HAP-1 (cell line): ENCODE measurements at regions not wholly inside any gene's neighbourhood (a gene's known extent, or its start where the extent isn't known, plus 50 kb on each side); places are given as distances from the start of the nearest gene placed in this dataset.
A peak's percentile ranks its signal among the peaks of the same experiment; 100 is the strongest.
"Not testable (repeated sequence)": the region's sequence is repeated elsewhere in the genome, so short reads cannot be mapped to it uniquely, and the experiment has no call there.

Source experiments
- DNase-seq, 2 experiments: peaks; one replicate each; pipeline ENCODE4 v3.0.0-alpha.2; 2016 to 2020; ENCODE audit warnings: low spot score in 2 of 2
- H3K27me3 ChIP-seq: fragments of 250-450 bp; sonication (Bioruptor Pico); 2 replicates; pipeline ENCODE4 v1.5.1; 2020; ENCODE audit warnings: low read depth, mild to moderate bottlenecking, moderate library complexity
- H3K36me3 ChIP-seq: fragments of 250-450 bp; sonication (Bioruptor Pico); replicated peaks from 2 replicates; pipeline ENCODE4 v1.5.1; 2020; ENCODE audit warnings: mild to moderate bottlenecking
- H3K4me1 ChIP-seq: fragments of 250-450 bp; sonication (Bioruptor Pico); 2 replicates; pipeline ENCODE4 v1.5.1; 2020; ENCODE audit warnings: mild to moderate bottlenecking
- H3K4me3 ChIP-seq: fragments of 250-450 bp; sonication (Bioruptor Pico); 2 replicates; pipeline ENCODE4 v1.5.1; 2020; ENCODE audit warnings: mild to moderate bottlenecking, moderate library complexity
- H3K9me3 ChIP-seq: fragments of 250-450 bp; sonication (Bioruptor Pico); 2 replicates; pipeline ENCODE4 v1.5.1; 2020; ENCODE audit warnings: mild to moderate bottlenecking, moderate library complexity
- in situ Hi-C: fragments of 300-500 bp; cut with MboI; formaldehyde crosslinking; loops from 3 replicates; pipeline ENCODE4 v1.14.3; 2020; ENCODE audit warnings: low sequenced_read_pairs, inconsistent platforms, mixed read lengths

GRCh38 chr3:159884661-159885402 is 103.8 kb upstream of the IL12A start:
- Histone ChIP-seq H3K36me3 (no peaks in the 10 kb centered on the region; the same call in 1 of the 2 replicates), H3K27me3 (no peaks in the 10 kb centered on the region), H3K4me1 (no peaks in the 10 kb centered on the region), H3K4me3 (no peak overlapping the region), H3K9me3 (no peaks in the 10 kb centered on the region)
- peak in 1 of 2 experiments; percentile 57 for DNase-seq
- in situ Hi-C loops, result loop anchor here (5.0 kb wide), 1 partner anchor 117 kb away; no protein-coding TSS in a partner anchor

- no peaks in the 10 kb centered on the region for H3K27me3 ChIP-seq
- H3K36me3 ChIP-seq, result no peaks in the 10 kb centered on the region; the same call in 1 of the 2 replicates
- in situ Hi-C loops, result no loop called here
- H3K4me1 ChIP-seq, result no peaks in the 10 kb centered on the region
- H3K9me3 ChIP-seq, result no peaks in the 10 kb centered on the region
- DNase-seq, result no peak
- H3K4me3 ChIP-seq, result no peak overlapping the region
Measured at GRCh38 chr3:159886050-159886449, 102.6 kb upstream of the IL12A start.

- in situ Hi-C loops, H3K4me1 ChIP-seq, H3K9me3 ChIP-seq: not testable (repeated sequence)
Measured at GRCh38 chr3:159886530-159886929, 102.1 kb upstream of the IL12A start.

GRCh38 chr3:159887168-159887567 is 101.5 kb upstream of the IL12A start:
- no peak overlapping the region for H3K4me3 ChIP-seq
- no peak for DNase-seq
- in situ Hi-C loops, result no loop called here
- no peaks in the 10 kb centered on the region for H3K9me3 ChIP-seq
- no peaks in the 10 kb centered on the region; the same call in 1 of the 2 replicates for H3K36me3 ChIP-seq
- no peaks in the 10 kb centered on the region for H3K4me1 ChIP-seq
- no peaks in the 10 kb centered on the region for H3K27me3 ChIP-seq

More at GRCh38 chr3:159886530-159886929, 102.1 kb upstream of the IL12A start:
- not testable (repeated sequence) for H3K36me3 ChIP-seq, H3K27me3 ChIP-seq, DNase-seq, H3K4me3 ChIP-seq

- H3K9me3 ChIP-seq, result no peaks in the 10 kb centered on the region
- DNase-seq, result no peak
- H3K36me3 ChIP-seq, result no peaks in the 10 kb centered on the region; the same call in 1 of the 2 replicates
- no peak overlapping the region for H3K4me3 ChIP-seq
- no peaks in the 10 kb centered on the region for H3K27me3 ChIP-seq
- no peaks in the 10 kb centered on the region for H3K4me1 ChIP-seq
- in situ Hi-C loops, result no loop called here
Measured at GRCh38 chr3:159887911-159888310, 100.7 kb upstream of the IL12A start.

GRCh38 chr3:159892171-159892795 is 96.4 kb upstream of the IL12A start:
- Histone ChIP-seq H3K36me3 (no peaks in the 10 kb centered on the region; the same call in 1 of the 2 replicates), H3K27me3 (no peaks in the 10 kb centered on the region), H3K9me3 (no peaks in the 10 kb centered on the region), H3K4me3 (no peak overlapping the region), H3K4me1 (no peaks in the 10 kb centered on the region)
- no peak for DNase-seq
- in situ Hi-C loops, result no loop called here

GRCh38 chr3:159892801-159893200 is 95.8 kb upstream of the IL12A start:
- no peak for DNase-seq
- in situ Hi-C loops, result no loop called here
- Histone ChIP-seq H3K4me1 (no peaks in the 10 kb centered on the region), H3K9me3 (no peaks in the 10 kb centered on the region), H3K36me3 (no peaks in the 10 kb centered on the region; the same call in 1 of the 2 replicates), H3K4me3 (no peak overlapping the region), H3K27me3 (no peaks in the 10 kb centered on the region)

- in situ Hi-C loops, result no loop called here
- no peak for DNase-seq
- no peaks in the 10 kb centered on the region for H3K27me3 ChIP-seq
- peaks cover 6% of the 10 kb centered on the region for H3K4me1 ChIP-seq
- no peaks in the 10 kb centered on the region for H3K36me3 ChIP-seq
- no peak overlapping the region for H3K4me3 ChIP-seq
- H3K9me3 ChIP-seq, result no peaks in the 10 kb centered on the region
Measured at GRCh38 chr3:159894386-159894785, 94.2 kb upstream of the IL12A start.

GRCh38 chr3:159895430-159895829 is 93.2 kb upstream of the IL12A start:
- Histone ChIP-seq H3K4me3 (no peak overlapping the region), H3K36me3 (no peaks in the 10 kb centered on the region), H3K4me1 (peaks cover 6% of the 10 kb centered on the region), H3K9me3 (no peaks in the 10 kb centered on the region), H3K27me3 (no peaks in the 10 kb centered on the region)
- in situ Hi-C loops, result no loop called here
- no peak for DNase-seq

GRCh38 chr3:159896543-159896942 is 92.1 kb upstream of the IL12A start:
- Histone ChIP-seq H3K9me3 (no peaks in the 10 kb centered on the region), H3K27me3 (no peaks in the 10 kb centered on the region), H3K4me3 (no peak overlapping the region), H3K36me3 (no peaks in the 10 kb centered on the region), H3K4me1 (peaks cover 6% of the 10 kb centered on the region)
- in situ Hi-C loops, result no loop called here
- no peak for DNase-seq

- Histone ChIP-seq H3K4me3 (no peak overlapping the region), H3K9me3 (no peaks in the 10 kb centered on the region), H3K36me3 (no peaks in the 10 kb centered on the region), H3K27me3 (no peaks in the 10 kb centered on the region), H3K4me1 (peaks cover 6% of the 10 kb centered on the region)
- in situ Hi-C loops, result no loop called here
- DNase-seq, result no peak
Measured at GRCh38 chr3:159897331-159898075, 91.1 kb upstream of the IL12A start.

GRCh38 chr3:159898147-159898546 is 90.5 kb upstream of the IL12A start:
- in situ Hi-C loops, result no loop called here
- Histone ChIP-seq H3K36me3 (no peaks in the 10 kb centered on the region), H3K9me3 (no peaks in the 10 kb centered on the region), H3K27me3 (no peaks in the 10 kb centered on the region), H3K4me1 (peaks cover 6% of the 10 kb centered on the region), H3K4me3 (no peak overlapping the region)
- DNase-seq, result no peak

- H3K27me3 ChIP-seq, result no peaks in the 10 kb centered on the region
- no peak overlapping the region for H3K4me3 ChIP-seq
- H3K4me1 ChIP-seq, result peaks cover 6% of the 10 kb centered on the region
- no peaks in the 10 kb centered on the region for H3K36me3 ChIP-seq
- in situ Hi-C loops, result no loop called here
- no peak for DNase-seq
- no peaks in the 10 kb centered on the region for H3K9me3 ChIP-seq
Measured at GRCh38 chr3:159899166-159899565, 89.5 kb upstream of the IL12A start.
